ENCODE measurements at regions not wholly inside any gene's neighbourhood (a gene's known extent, or its start where the extent isn't known, plus 50 kb on each side); places are given as distances from the start of the nearest gene placed in this dataset.

DNA sequence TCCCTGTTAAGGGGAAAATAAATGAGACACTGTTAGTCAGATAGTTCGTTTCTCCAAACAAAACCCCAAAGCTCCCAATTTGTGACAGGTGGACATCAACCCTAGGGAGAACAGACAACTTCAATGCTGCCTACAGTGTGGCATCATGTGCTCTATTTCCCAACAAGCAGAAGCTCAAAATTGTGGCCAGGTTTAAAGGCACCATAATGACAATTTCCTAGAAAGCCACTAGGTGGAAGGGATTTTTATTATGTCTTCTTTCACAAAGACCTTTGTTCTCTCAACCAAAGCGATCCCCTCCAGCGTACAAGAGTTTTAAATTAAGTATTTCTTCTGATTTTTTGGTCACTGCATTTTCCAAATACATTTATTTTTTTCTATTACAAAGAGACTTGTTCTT lies 88.0 kb upstream of the MBIP start:
- DNase-seq (ENCODE audit: low spot score) = no peak
- H4K20me1 ChIP-seq (ENCODE audit: low read depth) = no peaks in the 10 kb centered on the region
- peaks cover 7% of the 10 kb centered on the region for H3K4me1 Mint-ChIP-seq

DNA sequence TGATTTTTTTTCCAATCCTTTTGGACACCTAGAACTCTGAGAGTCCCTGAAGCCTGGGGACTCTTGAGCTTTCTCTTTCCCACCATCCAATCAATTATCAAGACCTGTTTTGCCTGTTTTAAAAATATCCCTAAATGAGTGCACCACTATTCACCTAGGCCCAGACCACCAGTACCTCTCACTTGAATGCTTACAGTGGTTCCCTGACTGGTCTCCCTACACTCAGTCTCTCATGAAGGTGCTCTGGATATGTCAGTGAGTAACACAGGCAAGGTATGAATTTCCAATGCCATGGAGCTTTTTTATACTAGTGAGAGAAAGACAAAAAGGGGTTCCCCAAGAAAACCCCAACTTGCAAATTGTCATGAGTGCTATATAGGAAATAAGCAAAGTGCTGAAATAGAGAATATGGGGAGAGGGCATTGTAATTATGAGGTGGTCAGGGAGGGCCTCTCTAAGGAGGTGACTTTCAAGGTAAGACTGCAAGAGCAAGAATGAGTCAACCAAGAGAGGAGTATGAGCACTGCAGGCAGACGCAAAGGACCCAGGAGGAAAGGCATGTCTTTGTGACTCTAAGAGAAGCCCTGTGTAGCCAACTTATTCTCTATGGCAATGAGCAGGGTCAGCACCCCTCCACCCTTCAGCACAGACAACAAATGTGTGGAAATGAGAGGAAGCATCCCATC lies 85.3 kb upstream of the MBIP start:
- no peak overlapping the region for H3K4me3 ChIP-seq
- no peak overlapping the region for H3K4me2 ChIP-seq
- TF ChIP-seq, protein P1, sequence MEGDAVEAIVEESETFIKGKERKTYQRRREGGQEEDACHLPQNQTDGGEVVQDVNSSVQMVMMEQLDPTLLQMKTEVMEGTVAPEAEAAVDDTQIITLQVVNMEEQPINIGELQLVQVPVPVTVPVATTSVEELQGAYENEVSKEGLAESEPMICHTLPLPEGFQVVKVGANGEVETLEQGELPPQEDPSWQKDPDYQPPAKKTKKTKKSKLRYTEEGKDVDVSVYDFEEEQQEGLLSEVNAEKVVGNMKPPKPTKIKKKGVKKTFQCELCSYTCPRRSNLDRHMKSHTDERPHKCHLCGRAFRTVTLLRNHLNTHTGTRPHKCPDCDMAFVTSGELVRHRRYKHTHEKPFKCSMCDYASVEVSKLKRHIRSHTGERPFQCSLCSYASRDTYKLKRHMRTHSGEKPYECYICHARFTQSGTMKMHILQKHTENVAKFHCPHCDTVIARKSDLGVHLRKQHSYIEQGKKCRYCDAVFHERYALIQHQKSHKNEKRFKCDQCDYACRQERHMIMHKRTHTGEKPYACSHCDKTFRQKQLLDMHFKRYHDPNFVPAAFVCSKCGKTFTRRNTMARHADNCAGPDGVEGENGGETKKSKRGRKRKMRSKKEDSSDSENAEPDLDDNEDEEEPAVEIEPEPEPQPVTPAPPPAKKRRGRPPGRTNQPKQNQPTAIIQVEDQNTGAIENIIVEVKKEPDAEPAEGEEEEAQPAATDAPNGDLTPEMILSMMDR (IDR thresholded peaks at IDR 0.05) = no peak
- TF ChIP-seq EZH2phosphoT487 (IDR thresholded peaks at IDR 0.05) = no peak
- TF ChIP-seq EZH2 (IDR thresholded peaks at IDR 0.05) = no peak
- H2AFZ ChIP-seq (replicated peaks) = no peak overlapping the region
- H3K27me3 ChIP-seq = peaks cover 5% of the 10 kb centered on the region
- peaks cover 17% of the 10 kb centered on the region for H3K27me3 Mint-ChIP-seq (ENCODE audit: insufficient read depth, low read depth)
- H3K4me1 Mint-ChIP-seq = peaks cover 7% of the 10 kb centered on the region
- H3K4me3 Mint-ChIP-seq = no peak overlapping the region
- H3K9ac ChIP-seq = no peak overlapping the region
- no peaks in the 10 kb centered on the region for H3K36me3 ChIP-seq
- H3K79me2 ChIP-seq (ENCODE audit: low read depth) = no peaks in the 10 kb centered on the region
- no peak for DNase-seq (ENCODE audit: low spot score)
- H3K9me3 ChIP-seq (ENCODE audit: low read depth) = no peaks in the 10 kb centered on the region
- H3K9me3 Mint-ChIP-seq = peaks cover 4% of the 10 kb centered on the region
- H3K27ac ChIP-seq = no peak overlapping the region
- no peaks in the 10 kb centered on the region for H3K36me3 Mint-ChIP-seq
- H4K20me1 ChIP-seq (ENCODE audit: low read depth) = no peaks in the 10 kb centered on the region
- H3K4me1 ChIP-seq = peaks cover 5% of the 10 kb centered on the region
- H3F3A ChIP-seq (ENCODE audit: low read depth) = no peaks in the 10 kb centered on the region
- H3K27ac Mint-ChIP-seq = no peak overlapping the region

More for the DNA sequence above, 88.0 kb upstream of the MBIP start:
- Mint-ChIP-seq H3K27ac (no peak overlapping the region), H3K4me3 (no peak overlapping the region), H3K36me3 (no peaks in the 10 kb centered on the region), H3K9me3 (peaks cover 20% of the 10 kb centered on the region), H3K27me3 (ENCODE audit: insufficient read depth, low read depth) (peaks cover 17% of the 10 kb centered on the region)
- TF ChIP-seq, protein P1 (IDR thresholded peaks at IDR 0.05) = peak; percentile 6
- TF ChIP-seq EZH2 (IDR thresholded peaks at IDR 0.05) = no peak
- Histone ChIP-seq H3K4me1 (peaks cover 5% of the 10 kb centered on the region), H3K9ac (no peak overlapping the region), H3K27me3 (peaks cover 5% of the 10 kb centered on the region), H3K9me3 (ENCODE audit: low read depth) (no peaks in the 10 kb centered on the region), H3F3A (ENCODE audit: low read depth) (no peaks in the 10 kb centered on the region), H3K27ac (no peak overlapping the region), H2AFZ (replicated peaks) (no peak overlapping the region), H3K4me2 (no peak overlapping the region), H3K79me2 (ENCODE audit: low read depth) (no peaks in the 10 kb centered on the region), H3K36me3 (no peaks in the 10 kb centered on the region), H3K4me3 (no peak overlapping the region)

DNA sequence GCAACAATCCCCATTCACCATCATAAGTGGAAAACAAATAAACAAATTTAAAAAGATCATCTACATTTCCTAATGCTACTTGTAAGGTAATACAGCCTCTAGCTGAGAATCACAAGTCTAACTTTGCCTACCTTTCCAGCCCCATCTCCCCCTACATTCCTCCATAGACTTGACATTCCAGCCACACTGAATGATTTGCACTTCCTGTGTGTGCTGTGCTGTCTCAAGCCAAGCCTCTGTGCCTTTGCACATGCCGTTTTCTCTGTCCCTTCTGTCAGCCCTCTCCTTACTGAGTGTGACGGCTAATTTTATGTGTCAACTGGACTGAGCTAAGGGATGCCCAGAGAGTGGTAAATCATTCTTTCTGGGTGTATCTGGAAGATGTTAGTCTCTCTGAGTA lies 82.4 kb upstream of the MBIP start:
- no peaks in the 10 kb centered on the region for H3K9me3 Mint-ChIP-seq
- H3K79me2 ChIP-seq (ENCODE audit: low read depth) = no peaks in the 10 kb centered on the region
- H3K9ac ChIP-seq = no peak overlapping the region
- no peaks in the 10 kb centered on the region for H4K20me1 ChIP-seq (ENCODE audit: low read depth)
- no peak for DNase-seq (ENCODE audit: low spot score)
- no peaks in the 10 kb centered on the region for H3F3A ChIP-seq (ENCODE audit: low read depth)
- H3K36me3 ChIP-seq = no peaks in the 10 kb centered on the region
- no peak overlapping the region for H3K4me3 Mint-ChIP-seq
- H3K27ac ChIP-seq = no peak overlapping the region
- H3K4me1 Mint-ChIP-seq = peaks cover 7% of the 10 kb centered on the region
- H3K27me3 Mint-ChIP-seq (ENCODE audit: insufficient read depth, low read depth) = peaks cover 17% of the 10 kb centered on the region
- no peak overlapping the region for H3K27ac Mint-ChIP-seq
- H3K4me3 ChIP-seq = no peak overlapping the region
- TF ChIP-seq EZH2 (IDR thresholded peaks at IDR 0.05) = no peak
- TF ChIP-seq, protein P1 (IDR thresholded peaks at IDR 0.05) = no peak
- TF ChIP-seq EZH2phosphoT487 (IDR thresholded peaks at IDR 0.05) = no peak
- no peaks in the 10 kb centered on the region for H3K9me3 ChIP-seq (ENCODE audit: low read depth)
- H3K36me3 Mint-ChIP-seq = no peaks in the 10 kb centered on the region
- no peak overlapping the region for H2AFZ ChIP-seq (replicated peaks)
- peaks cover 5% of the 10 kb centered on the region for H3K4me1 ChIP-seq
- H3K4me2 ChIP-seq = no peak overlapping the region
- H3K27me3 ChIP-seq = peaks cover 5% of the 10 kb centered on the region
